Ovary (tissue), 7 donors: ENCODE measurements at regions not wholly inside any gene's neighbourhood (a gene's known extent, or its start where the extent isn't known, plus 50 kb on each side); places are given as distances from the start of the nearest gene placed in this dataset.
"Not testable (repeated sequence)": the region's sequence is repeated elsewhere in the genome, so short reads cannot be mapped to it uniquely, and the experiment has no call there.

ENCODE experiments used
- DNase-seq, 5 donors: peaks; one replicate each; pipeline ENCODE4 v3.0.0-alpha.2; 2019 to 2020
- H3K27ac ChIP-seq, 2 donors: fragments of 200-600 bp; one replicate each; pipeline versions ENCODE4 v1.5.1 to v1.8.0; 2019 to 2022
- H3K27me3 ChIP-seq: fragments of 200-600 bp; one replicate; pipeline ENCODE4 v1.8.0; 2022
- H3K36me3 ChIP-seq: fragments of 200-600 bp; sonication (generic); one replicate; pipeline ENCODE4 v1.5.1; 2019
- H3K4me1 ChIP-seq: one replicate; pipeline ENCODE4 v1.8.1; 2013; ENCODE audit warnings: mild to moderate bottlenecking, moderate library complexity; ENCODE audit not compliant: insufficient read depth
- H3K4me3 ChIP-seq: fragments of 200-600 bp; sonication (generic); one replicate; pipeline ENCODE4 v1.5.1; 2017
- H3K9me3 ChIP-seq, 2 donors: fragments of 200-600 bp in 1 of 2; sonication (generic) in 1 of 2; one replicate each; pipeline versions ENCODE4 v1.5.1 to v1.8.1; 2013 to 2019; ENCODE audit warnings: mild to moderate bottlenecking in 1 of 2, moderate library complexity in 1 of 2
- EP300 ChIP-seq: sonication (generic); formaldehyde crosslinking; IDR thresholded peaks from one replicate; pipeline ENCODE4 v1.6.1; 2017; ENCODE audit warnings: antibody characterized with exemption
- POLR2A ChIP-seq: fragments of 450-650 bp; IDR thresholded peaks from one replicate; pipeline ENCODE4 v1.6.1; 2017; ENCODE audit warnings: antibody characterized with exemption, mild to moderate bottlenecking, moderate library complexity
- WGBS, 3 donors: extraction: QIAGEN DNeasy Blood & Tissue Kit in 1 of 3; methylation state at CpG; one replicate each; pipeline versions ENCODE4 v1.1.5 to v1.1.7; 2013 to 2017; 5-methylcytosine and 5-hydroxymethylcytosine counted together
- intact Hi-C, 4 donors: fragments of 100-400 bp; cut with DNase I; formaldehyde crosslinking; loops; one replicate each; pipeline versions ENCODE4 v1.11.0 to v1.15.1; 2022 to 2023
- TF ChIP-seq, protein P1 (sequence below), 3 donors: fragments of 450-650 bp in 2 of 3; fragments of 200-600 bp in 1 of 3; IDR thresholded peaks; one replicate each; pipeline versions ENCODE4 v1.5.1 to v1.8.0; 2016 to 2022; ENCODE audit warnings: antibody characterized with exemption in 3 of 3, mild to moderate bottlenecking in 1 of 3
- donor health status: DM: no; HTN: no; CAD: no; lungs with moderate emphysema.
- donor health status: DM: no; HTN: no; CAD: no.
- donor health status: Bipolar disorder and iron deficiency.
- donor health status: DM: no; HTN: no; CAD: no.
- donor health status: DM: yes; HTN: yes; CAD: no.

DNA sequence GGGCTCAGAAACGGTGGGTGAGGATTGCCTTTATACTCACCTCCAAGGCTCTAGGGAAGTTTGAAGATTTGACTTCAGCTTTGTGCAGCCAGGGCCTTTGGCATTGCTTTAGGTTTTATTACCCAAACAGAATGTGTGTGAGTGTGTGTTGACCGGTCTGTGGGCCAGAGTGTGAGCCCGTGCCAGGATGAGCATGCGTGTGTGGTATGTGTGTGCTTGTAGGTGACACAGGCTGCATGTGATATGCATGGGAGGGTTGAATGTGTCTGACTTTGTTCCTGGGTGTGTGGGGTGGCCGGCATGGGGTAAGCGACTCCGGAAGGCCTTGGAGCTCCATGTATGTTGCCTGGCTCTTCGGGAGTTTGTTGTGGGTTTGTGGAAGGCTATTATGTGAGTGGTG is 160.5 kb downstream of the FOXD2 start:
- H3K4me1 ChIP-seq, result no peaks in the 10 kb centered on the region
- H3K27ac ChIP-seq, result no peak overlapping the region
- intact Hi-C loops, result no loop called here
- no peak for DNase-seq
- no peaks in the 10 kb centered on the region for H3K27me3 ChIP-seq
- H3K36me3 ChIP-seq, result no peaks in the 10 kb centered on the region
- 72 to 76% (median 72%) methylated on average over 8 of the region's 8 CpGs for WGBS, 3 donors
- no peak overlapping the region for H3K4me3 ChIP-seq
- TF ChIP-seq, protein P1, sequence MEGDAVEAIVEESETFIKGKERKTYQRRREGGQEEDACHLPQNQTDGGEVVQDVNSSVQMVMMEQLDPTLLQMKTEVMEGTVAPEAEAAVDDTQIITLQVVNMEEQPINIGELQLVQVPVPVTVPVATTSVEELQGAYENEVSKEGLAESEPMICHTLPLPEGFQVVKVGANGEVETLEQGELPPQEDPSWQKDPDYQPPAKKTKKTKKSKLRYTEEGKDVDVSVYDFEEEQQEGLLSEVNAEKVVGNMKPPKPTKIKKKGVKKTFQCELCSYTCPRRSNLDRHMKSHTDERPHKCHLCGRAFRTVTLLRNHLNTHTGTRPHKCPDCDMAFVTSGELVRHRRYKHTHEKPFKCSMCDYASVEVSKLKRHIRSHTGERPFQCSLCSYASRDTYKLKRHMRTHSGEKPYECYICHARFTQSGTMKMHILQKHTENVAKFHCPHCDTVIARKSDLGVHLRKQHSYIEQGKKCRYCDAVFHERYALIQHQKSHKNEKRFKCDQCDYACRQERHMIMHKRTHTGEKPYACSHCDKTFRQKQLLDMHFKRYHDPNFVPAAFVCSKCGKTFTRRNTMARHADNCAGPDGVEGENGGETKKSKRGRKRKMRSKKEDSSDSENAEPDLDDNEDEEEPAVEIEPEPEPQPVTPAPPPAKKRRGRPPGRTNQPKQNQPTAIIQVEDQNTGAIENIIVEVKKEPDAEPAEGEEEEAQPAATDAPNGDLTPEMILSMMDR (IDR thresholded peaks at IDR 0.05), result no peak
- no peak for TF ChIP-seq EP300
- no peak for TF ChIP-seq POLR2A
- no peaks in the 10 kb centered on the region for H3K9me3 ChIP-seq

DNA sequence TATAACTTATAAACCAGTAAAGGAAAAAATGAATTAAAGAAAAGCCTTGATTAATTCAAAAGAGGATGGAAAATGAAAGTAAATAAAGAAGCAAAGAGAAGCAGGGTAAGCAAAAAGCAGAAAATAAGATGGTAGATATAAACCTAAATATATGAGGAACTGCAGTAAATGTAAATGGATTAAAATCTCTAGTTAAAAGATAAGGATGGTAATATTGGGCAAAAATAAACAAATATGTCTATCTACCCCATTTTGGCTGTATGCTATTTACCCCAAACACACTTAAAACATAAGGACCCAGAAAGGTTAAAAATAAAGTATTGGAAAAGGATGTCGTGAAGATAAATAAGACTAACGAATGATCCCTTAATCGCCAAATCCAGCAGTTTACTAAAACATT is 161.9 kb downstream of the FOXD2 start:
- Histone ChIP-seq H3K4me1 (no peaks in the 10 kb centered on the region), H3K36me3 (no peaks in the 10 kb centered on the region), H3K27me3 (no peaks in the 10 kb centered on the region), H3K27ac (no peak overlapping the region), H3K4me3 (no peak overlapping the region), H3K9me3 (no peaks in the 10 kb centered on the region)
- intact Hi-C loops, result no loop called here
- no peak for DNase-seq
- no peak for TF ChIP-seq EP300
- no peak for TF ChIP-seq POLR2A
- TF ChIP-seq, protein P1 (IDR thresholded peaks at IDR 0.05), result no peak
- 91 to 97% (median 97%) methylated on average over 3 of the region's 3 CpGs for WGBS, 3 donors

DNA sequence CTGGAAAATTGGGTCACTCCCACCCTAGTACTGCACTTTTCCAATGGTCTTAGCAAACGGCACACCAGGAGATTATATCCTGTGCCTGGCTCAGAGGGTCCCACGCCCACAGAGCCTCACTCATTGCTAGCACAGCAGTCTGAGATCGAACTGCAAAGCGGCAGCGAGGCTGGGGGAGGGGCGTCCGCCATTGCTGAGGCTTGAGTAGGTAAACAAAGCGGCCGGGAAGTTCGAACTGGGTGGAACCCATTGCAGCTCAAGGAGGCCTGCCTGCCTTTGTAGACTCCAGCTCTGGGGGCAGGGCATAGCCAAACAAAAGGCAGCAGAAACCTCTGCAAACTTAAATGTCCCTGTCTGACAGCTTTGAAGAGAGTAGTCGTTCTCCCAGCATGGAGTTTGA is 164.6 kb downstream of the FOXD2 start:
- H3K36me3 ChIP-seq, H3K27me3 ChIP-seq, H3K4me3 ChIP-seq, intact Hi-C loops, DNase-seq, H3K4me1 ChIP-seq, H3K27ac ChIP-seq, H3K9me3 ChIP-seq: not testable (repeated sequence)
- WGBS, 3 donors, result 89 to 91% (median 91%) methylated on average over 11 of the region's 11 CpGs

DNA sequence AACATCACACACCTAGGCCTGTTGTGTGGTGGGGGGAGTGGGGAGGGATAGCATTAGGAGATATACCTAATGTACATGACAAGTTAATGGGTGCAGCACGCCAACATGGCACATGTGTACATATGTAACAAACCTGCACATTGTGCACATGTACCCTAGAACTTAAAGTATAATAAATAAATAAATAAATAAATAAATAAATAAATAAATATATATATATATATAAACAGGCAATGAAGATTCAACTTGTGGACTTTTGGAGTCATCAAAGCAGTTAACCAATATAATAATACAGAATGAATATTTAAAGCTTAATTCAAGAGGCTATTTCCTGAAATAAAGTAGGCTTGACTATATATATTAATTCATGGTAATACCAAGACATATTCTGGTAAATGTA is 167.0 kb downstream of the FOXD2 start:
- H3K27ac ChIP-seq, DNase-seq, intact Hi-C loops, H3K36me3 ChIP-seq, H3K4me1 ChIP-seq, H3K27me3 ChIP-seq, H3K4me3 ChIP-seq, H3K9me3 ChIP-seq: not testable (repeated sequence)
- WGBS, 3 donors, result 89 to 96% (median 95%) methylated on average over 1 of the region's 1 CpG

DNA sequence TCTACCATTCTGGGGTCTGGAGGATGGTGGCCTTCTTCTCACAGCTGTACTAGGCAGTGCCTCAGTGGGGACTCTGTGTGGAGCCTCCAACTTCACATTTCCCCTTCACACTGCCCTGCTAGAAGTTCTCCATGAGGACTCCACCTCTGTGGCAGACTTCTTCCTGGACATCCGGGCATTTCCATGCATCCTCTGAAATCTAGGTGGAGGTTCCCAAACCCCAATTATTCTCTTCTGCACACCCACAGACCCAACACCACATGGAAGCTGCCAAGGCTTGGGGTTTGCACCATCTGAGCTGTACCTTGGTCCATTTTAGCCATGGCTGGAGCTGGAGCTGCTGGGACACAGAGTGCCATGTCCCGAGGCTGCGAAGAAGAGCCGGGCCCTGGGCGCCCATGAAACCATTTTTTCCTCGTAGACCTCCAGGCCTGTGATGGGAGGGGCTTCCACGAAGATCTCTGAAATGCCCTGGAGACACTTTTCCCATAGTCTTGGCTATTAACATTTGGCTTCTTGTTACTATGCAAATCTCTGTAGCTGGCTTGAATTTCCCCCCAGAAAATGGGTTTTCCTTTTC is 170.5 kb downstream of the FOXD2 start:
- Histone ChIP-seq H3K9me3 (peaks cover 0 to 4% of the 10 kb centered on the region in 2 donors), H3K27me3 (no peaks in the 10 kb centered on the region), H3K27ac (no peak overlapping the region), H3K4me3 (no peak overlapping the region), H3K4me1 (no peaks in the 10 kb centered on the region), H3K36me3 (no peaks in the 10 kb centered on the region)
- 87 to 93% (median 90%) methylated on average over 7 of the region's 7 CpGs for WGBS, 3 donors
- TF ChIP-seq POLR2A, result no peak
- no peak for TF ChIP-seq EP300
- TF ChIP-seq, protein P1 (IDR thresholded peaks at IDR 0.05), result no peak
- no peak for DNase-seq
- intact Hi-C loops, result no loop called here
